GM23248 (cell line): ENCODE measurements at regions not wholly inside any gene's neighbourhood (a gene's known extent, or its start where the extent isn't known, plus 50 kb on each side); places are given as distances from the start of the nearest gene placed in this dataset.
"Not testable (repeated sequence)": the region's sequence is repeated elsewhere in the genome, so short reads cannot be mapped to it uniquely, and the experiment has no call there.

ENCODE experiments used
- EZH2 ChIP-seq: fragments of 200-600 bp; sonication (generic); IDR thresholded peaks from 2 replicates; pipeline ENCODE4 v1.6.1; 2018; ENCODE audit warnings: antibody characterized with exemption, mild to moderate bottlenecking; ENCODE audit not compliant: insufficient read depth, poor library complexity, severe bottlenecking
- EZH2phosphoT487 ChIP-seq: fragments of 200-600 bp; sonication (generic); IDR thresholded peaks from 2 replicates; pipeline ENCODE4 v1.6.1; 2018; ENCODE audit warnings: antibody characterized with exemption, moderate library complexity, mild to moderate bottlenecking, low read depth; ENCODE audit not compliant: insufficient read depth

- not testable (repeated sequence) for TF ChIP-seq EZH2, EZH2phosphoT487
Observed at GRCh38 chr13:93041566-93041965, 185.0 kb upstream of the GPC6 start.
